ENCODE measurements at regions not wholly inside any gene's neighbourhood (a gene's known extent, or its start where the extent isn't known, plus 50 kb on each side); places are given as distances from the start of the nearest gene placed in this dataset.

- H3K4me3 ChIP-seq (ENCODE audit: low read length): no peak overlapping the region
- no peaks in the 10 kb centered on the region for H3K4me1 ChIP-seq (ENCODE audit: low read length)
- TF ChIP-seq, protein P1, sequence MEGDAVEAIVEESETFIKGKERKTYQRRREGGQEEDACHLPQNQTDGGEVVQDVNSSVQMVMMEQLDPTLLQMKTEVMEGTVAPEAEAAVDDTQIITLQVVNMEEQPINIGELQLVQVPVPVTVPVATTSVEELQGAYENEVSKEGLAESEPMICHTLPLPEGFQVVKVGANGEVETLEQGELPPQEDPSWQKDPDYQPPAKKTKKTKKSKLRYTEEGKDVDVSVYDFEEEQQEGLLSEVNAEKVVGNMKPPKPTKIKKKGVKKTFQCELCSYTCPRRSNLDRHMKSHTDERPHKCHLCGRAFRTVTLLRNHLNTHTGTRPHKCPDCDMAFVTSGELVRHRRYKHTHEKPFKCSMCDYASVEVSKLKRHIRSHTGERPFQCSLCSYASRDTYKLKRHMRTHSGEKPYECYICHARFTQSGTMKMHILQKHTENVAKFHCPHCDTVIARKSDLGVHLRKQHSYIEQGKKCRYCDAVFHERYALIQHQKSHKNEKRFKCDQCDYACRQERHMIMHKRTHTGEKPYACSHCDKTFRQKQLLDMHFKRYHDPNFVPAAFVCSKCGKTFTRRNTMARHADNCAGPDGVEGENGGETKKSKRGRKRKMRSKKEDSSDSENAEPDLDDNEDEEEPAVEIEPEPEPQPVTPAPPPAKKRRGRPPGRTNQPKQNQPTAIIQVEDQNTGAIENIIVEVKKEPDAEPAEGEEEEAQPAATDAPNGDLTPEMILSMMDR (IDR thresholded peaks at IDR 0.05; ENCODE audit: low read depth, low read length): no peak
- no peak for TF ChIP-seq EZH2phosphoT487 (IDR thresholded peaks at IDR 0.05; ENCODE audit: low read depth)
- H3K9me3 ChIP-seq (ENCODE audit: insufficient read depth, low read length): no peaks in the 10 kb centered on the region
- H3K36me3 ChIP-seq (replicated peaks; ENCODE audit: low read depth, low read length): no peaks in the 10 kb centered on the region
- no peaks in the 10 kb centered on the region for H3K79me2 ChIP-seq (ENCODE audit: low read length)
- no peak overlapping the region for H3K4me2 ChIP-seq (ENCODE audit: low read length)
- H3K9ac ChIP-seq (ENCODE audit: low read length): no peak overlapping the region
- no peaks in the 10 kb centered on the region for H4K20me1 ChIP-seq (ENCODE audit: insufficient read depth, low read length)
- H2AFZ ChIP-seq (ENCODE audit: low read depth, low read length): no peak overlapping the region
- no peak overlapping the region for H3K27ac ChIP-seq (ENCODE audit: low read length)
- H3K27me3 ChIP-seq (ENCODE audit: low read depth, low read length): no peaks in the 10 kb centered on the region
Measured at GRCh38 chr3:152998591-152998990, 163.4 kb upstream of the RAP2B start.

GRCh38 chr3:153000325-153000724 lies 161.7 kb upstream of the RAP2B start:
- Histone ChIP-seq H3K27me3 (ENCODE audit: low read depth, low read length) (no peaks in the 10 kb centered on the region), H4K20me1 (ENCODE audit: insufficient read depth, low read length) (no peaks in the 10 kb centered on the region), H3K36me3 (replicated peaks; ENCODE audit: low read depth, low read length) (no peaks in the 10 kb centered on the region), H3K9ac (ENCODE audit: low read length) (no peak overlapping the region), H2AFZ (ENCODE audit: low read depth, low read length) (no peak overlapping the region), H3K4me1 (ENCODE audit: low read length) (no peaks in the 10 kb centered on the region), H3K4me3 (ENCODE audit: low read length) (no peak overlapping the region), H3K27ac (ENCODE audit: low read length) (no peak overlapping the region), H3K4me2 (ENCODE audit: low read length) (no peak overlapping the region), H3K9me3 (ENCODE audit: insufficient read depth, low read length) (no peaks in the 10 kb centered on the region), H3K79me2 (ENCODE audit: low read length) (no peaks in the 10 kb centered on the region)
- TF ChIP-seq, protein P1 (IDR thresholded peaks at IDR 0.05; ENCODE audit: low read depth, low read length): no peak
- TF ChIP-seq EZH2phosphoT487 (IDR thresholded peaks at IDR 0.05; ENCODE audit: low read depth): no peak

DNA sequence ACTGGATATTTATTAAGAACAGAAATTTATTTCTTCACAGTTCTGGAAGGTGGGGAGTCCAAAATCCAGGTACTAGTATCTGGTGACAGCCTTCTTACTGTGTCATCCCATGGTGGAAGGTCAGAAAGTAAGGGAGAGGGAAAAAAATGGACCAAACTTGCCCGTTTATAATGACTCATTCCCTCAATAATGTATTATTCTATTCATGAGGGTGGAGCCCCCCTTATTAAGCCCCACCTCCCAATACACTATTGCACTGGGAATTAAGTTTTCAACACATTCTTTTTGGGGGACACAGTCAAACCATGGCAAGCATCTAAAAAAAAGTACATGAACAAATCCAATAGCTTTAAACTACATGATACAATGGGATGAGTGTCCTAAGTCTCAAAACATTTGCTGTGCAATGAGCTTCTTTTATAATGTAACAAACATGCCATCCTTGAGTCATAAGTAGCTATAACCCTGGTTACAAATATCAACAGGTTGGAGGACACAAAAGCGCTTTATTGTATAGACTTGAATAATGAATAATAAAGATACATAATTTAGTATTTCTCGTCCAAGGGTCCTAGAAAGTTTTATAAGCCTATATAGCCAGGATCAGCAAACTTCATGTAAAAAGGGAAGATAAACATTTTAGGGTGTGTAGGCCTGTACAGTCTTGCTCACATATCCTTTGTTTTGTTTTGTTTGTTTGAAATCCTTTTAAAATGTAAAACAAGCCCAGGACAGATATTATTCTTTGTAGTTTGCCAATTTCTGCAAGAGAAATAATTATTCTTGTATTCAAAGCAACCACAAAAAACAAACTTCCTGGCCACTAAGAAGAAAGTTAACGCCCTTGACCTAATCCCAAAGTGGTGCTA lies 160.6 kb upstream of the RAP2B start:
- Histone ChIP-seq H3K79me2 (ENCODE audit: low read length) (no peaks in the 10 kb centered on the region), H3K9me3 (ENCODE audit: insufficient read depth, low read length) (no peaks in the 10 kb centered on the region), H3K27ac (ENCODE audit: low read length) (no peak overlapping the region), H3K9ac (ENCODE audit: low read length) (no peak overlapping the region), H3K4me3 (ENCODE audit: low read length) (no peak overlapping the region), H3K27me3 (ENCODE audit: low read depth, low read length) (no peaks in the 10 kb centered on the region), H4K20me1 (ENCODE audit: insufficient read depth, low read length) (no peaks in the 10 kb centered on the region), H2AFZ (ENCODE audit: low read depth, low read length) (no peak overlapping the region), H3K4me1 (ENCODE audit: low read length) (no peaks in the 10 kb centered on the region), H3K4me2 (ENCODE audit: low read length) (no peak overlapping the region), H3K36me3 (replicated peaks; ENCODE audit: low read depth, low read length) (no peaks in the 10 kb centered on the region)
- TF ChIP-seq, protein P1 (IDR thresholded peaks at IDR 0.05; ENCODE audit: low read depth, low read length): no peak
- no peak for TF ChIP-seq EZH2phosphoT487 (IDR thresholded peaks at IDR 0.05; ENCODE audit: low read depth)

GRCh38 chr3:153003441-153003840 lies 158.6 kb upstream of the RAP2B start:
- H3K36me3 ChIP-seq (replicated peaks; ENCODE audit: low read depth, low read length): no peaks in the 10 kb centered on the region
- H3K9ac ChIP-seq (ENCODE audit: low read length): no peak overlapping the region
- no peaks in the 10 kb centered on the region for H3K9me3 ChIP-seq (ENCODE audit: insufficient read depth, low read length)
- TF ChIP-seq, protein P1 (IDR thresholded peaks at IDR 0.05; ENCODE audit: low read depth, low read length): no peak
- TF ChIP-seq EZH2phosphoT487 (IDR thresholded peaks at IDR 0.05; ENCODE audit: low read depth): no peak
- H3K27me3 ChIP-seq (ENCODE audit: low read depth, low read length): no peaks in the 10 kb centered on the region
- no peak overlapping the region for H3K4me2 ChIP-seq (ENCODE audit: low read length)
- no peak overlapping the region for H2AFZ ChIP-seq (ENCODE audit: low read depth, low read length)
- no peak overlapping the region for H3K27ac ChIP-seq (ENCODE audit: low read length)
- no peaks in the 10 kb centered on the region for H3K4me1 ChIP-seq (ENCODE audit: low read length)
- no peak overlapping the region for H3K4me3 ChIP-seq (ENCODE audit: low read length)
- H4K20me1 ChIP-seq (ENCODE audit: insufficient read depth, low read length): no peaks in the 10 kb centered on the region
- no peaks in the 10 kb centered on the region for H3K79me2 ChIP-seq (ENCODE audit: low read length)
